HG02588 (cell line): ENCODE measurements at regions not wholly inside any gene's neighbourhood (a gene's known extent, or its start where the extent isn't known, plus 50 kb on each side); places are given as distances from the start of the nearest gene placed in this dataset.

ENCODE experiments used
- ATAC-seq: cut with Tn5 transposase; IDR thresholded peaks from one replicate; pipeline ENCODE4 v1.9.1; 2021; ENCODE audit warnings: mild to moderate bottlenecking, moderate library complexity; ENCODE audit not compliant: unreplicated experiment

DNA sequence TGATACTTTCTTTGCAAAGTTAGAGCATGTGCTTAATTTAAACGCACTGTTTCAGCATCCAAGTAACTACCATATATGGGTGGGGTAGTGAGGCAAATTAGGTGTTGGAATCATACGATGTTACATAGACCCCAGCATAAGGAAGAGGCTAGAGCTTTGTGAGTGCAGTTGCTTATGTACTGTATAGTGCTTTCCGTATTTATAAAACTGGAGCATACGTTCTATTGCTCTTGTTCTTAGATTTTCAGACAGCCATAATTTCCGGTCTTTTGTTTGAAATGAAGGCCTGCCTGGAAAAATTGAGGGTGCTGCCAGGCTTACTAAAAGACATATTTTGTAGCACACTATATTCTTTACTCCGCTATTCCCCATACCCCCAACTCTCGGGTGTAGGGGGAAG, 335.7 kb downstream of the FOXG1 start:
- no peak for ATAC-seq

DNA sequence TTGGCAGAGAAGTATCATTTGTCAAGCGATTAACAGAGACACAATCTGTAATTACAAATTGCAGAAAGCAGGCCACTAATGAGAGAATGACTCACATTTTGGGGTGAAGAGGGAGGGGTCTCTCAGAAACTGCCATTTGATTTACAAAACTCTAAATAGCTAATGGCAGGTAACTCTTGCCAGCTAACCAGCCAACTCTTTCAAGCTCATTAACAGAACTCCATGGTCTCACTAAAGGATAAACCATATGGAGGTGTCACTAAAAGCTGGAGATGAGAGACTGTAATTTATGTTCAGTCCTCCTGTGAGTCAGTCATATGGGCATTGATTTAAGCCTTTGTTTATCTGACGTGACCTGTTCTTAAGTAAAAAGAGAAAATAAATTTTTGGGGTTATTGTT, 336.4 kb downstream of the FOXG1 start:
- no peak for ATAC-seq

DNA sequence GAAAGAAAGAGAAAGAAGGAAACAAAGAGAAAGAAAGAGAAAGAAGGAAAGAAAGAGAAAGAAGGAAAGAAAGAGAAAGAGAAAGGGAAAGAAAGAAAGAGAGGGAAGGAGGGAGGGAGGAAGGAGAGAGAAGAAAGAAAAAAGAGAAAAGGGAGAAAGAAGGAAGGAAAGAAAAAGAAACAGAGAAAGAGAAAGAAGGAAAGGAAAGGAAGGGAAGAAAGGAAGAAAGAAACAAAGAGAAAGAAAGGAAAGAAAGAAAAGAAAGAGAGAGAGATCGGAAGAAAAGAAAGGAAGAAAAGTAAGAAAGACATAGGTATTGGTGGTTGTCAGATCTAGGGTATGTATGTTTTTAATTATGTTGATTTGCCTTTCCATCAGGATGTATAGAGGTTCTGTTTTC, 342.3 kb downstream of the FOXG1 start:
- ATAC-seq: no peak

DNA sequence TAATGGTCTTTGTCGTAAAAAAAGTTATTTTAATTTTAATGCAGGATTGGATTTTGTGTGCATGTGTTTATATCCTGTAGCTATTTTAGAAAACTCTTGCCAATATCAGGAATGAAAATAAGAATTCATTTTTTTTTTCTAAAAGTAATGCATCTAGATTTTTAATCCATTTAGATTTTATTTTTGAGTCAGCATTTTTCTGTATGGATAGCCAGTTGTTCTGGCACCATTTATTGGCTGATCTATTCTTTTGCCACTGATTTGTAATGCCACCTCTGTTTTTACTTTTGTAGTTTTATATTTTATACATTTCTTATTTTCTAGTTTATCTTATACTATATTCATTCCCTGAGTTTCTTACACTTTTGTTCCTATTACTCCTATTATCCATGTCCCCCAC, 343.0 kb downstream of the FOXG1 start:
- ATAC-seq: no peak

DNA sequence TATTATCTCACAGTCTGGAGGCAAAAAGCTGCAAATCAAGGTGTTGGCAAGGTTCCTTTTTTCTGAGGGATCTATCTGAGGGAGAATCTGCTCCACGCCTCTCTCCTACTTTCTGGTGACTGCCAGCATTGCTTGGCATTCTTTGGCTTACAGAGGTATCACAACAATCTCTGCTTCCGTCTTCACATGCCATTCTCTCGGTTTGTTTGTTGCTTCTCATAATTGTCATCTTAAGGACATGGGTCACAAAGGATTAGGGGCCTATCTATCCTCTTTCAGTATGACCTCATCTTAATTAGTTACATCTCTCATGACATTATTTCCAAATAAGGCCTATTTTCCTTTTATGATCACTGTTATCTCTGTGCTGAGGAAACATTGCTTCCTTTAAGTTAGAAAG, 345.0 kb downstream of the FOXG1 start:
- no peak for ATAC-seq

DNA sequence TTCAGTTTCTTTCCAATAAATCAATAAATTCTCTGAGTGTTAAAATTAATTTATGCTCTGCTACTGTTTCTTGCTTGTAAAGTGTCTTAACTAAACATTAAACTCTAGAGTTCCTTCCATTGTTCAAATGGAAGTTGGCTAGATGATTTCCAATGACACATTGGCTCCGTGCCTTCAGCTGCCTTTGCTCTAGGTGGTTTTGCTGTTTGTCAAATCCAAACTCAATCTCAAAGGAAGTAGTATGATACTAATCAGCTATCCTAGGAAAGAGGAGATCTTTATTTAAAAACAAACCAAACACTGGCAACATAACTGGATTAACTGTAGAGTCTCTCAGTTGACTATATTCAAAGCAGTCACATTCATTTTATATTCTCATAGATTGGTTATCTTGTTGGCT, 356.4 kb downstream of the FOXG1 start:
- ATAC-seq: no peak

DNA sequence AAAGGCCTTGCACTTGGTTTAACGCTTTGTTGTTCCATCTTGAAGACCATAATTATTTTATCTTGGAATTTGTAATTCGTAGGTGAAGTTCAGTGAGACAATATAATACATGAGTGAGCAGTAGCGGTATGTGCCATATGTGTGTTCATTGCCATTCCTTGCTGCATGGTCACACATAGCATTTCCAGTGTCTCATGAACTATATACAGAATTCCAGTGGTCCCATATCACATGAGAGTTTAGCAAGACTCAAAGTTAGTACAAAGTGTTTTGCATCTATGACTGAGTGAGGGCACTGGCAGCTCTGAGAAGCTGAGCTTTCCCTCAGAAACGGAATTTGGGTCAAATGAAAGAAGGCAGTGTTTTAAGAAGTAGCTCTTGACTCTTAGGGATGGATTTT, 359.8 kb downstream of the FOXG1 start:
- ATAC-seq: no peak

DNA sequence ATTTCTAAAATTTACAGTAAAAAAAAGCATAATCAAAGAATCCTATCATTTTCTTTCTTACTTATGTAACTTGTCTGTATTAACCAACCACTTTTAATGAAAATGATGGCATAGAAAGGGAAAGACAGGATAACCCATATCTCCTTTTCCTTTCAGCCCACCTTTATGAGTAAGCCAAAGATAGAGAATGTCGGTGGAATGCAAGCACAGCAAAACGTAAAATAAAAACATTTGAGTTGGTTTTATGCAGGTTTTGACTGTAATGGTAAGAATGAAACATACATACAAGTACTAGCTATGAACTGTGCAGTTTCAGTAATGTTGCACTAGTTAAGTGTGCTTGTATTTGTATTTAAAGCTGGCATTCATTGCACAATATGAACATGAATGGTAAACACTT, 360.3 kb downstream of the FOXG1 start:
- ATAC-seq: no peak

DNA sequence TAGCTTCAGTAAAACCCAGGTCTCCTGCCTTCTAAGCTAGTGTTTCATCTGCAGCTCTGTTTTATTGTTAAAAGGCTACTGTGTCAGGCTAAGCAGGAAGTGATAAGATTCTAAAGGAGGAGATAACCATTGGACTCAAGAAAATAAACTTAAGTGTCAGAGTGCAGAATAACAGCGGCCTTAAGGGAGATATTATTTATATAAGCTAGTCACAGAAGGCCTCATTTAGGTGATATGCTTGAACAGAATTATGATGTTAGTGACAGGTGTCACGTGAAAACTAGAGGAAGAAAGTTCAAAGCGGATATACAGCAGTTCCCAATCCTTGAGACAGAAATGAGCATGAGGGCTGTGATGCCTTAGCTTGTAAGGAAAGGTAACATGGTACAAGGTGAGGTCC, 373.4 kb downstream of the FOXG1 start:
- ATAC-seq: no peak

DNA sequence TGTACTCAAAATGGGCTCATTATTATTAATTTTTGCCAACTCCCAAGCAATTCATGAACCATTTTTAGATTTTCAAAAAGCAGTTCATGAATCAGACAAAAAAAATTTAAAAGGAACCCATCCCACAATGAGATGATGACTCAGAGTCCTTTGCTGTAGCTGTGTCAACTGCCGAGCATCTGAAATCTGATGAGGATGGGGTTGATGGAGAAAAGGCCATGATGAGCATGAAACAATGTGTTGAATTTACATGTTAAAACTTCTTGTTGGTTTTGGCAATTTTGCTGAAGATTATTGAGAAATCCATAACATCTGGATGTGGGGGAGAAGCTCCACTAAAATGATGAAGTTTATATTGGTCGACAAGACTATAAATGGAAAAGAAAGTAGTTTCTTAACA, 378.0 kb downstream of the FOXG1 start:
- no peak for ATAC-seq

DNA sequence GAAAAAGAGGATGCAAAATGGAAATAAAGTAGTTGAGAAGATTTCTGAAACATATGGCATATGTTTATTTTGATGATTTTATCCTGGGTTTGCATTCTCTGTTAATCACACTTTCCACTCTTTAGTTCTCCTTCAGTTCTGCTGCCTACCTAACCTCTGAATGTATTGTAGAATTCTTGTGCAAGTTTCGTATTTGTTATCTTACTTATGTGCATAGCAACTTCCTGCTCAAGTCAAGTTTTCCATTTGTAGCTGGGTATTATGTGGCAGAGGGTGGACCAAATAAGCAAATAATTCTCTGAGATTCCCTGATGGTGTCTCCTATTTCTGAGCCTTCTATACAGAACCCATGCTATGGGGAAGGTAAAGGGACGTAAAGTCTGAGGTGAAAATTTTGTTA, 381.6 kb downstream of the FOXG1 start:
- ATAC-seq: no peak

DNA sequence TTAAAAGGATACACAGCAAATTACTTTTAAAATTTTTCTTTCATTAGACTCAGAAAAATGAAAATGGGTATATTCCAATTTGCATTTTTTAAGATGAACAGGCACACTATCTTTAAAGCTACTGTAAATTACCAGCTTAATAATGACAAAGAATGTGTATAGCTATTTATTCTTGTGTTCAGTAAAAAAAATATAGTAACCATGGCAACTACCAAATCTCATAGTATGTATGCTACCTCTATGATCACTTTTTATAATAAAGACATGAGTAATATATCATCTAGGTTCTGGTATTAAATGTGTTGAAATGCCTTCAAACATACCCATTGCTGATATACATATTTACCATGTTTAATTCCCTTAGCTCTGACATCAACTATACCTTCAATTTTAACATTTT, 383.2 kb downstream of the FOXG1 start:
- no peak for ATAC-seq

DNA sequence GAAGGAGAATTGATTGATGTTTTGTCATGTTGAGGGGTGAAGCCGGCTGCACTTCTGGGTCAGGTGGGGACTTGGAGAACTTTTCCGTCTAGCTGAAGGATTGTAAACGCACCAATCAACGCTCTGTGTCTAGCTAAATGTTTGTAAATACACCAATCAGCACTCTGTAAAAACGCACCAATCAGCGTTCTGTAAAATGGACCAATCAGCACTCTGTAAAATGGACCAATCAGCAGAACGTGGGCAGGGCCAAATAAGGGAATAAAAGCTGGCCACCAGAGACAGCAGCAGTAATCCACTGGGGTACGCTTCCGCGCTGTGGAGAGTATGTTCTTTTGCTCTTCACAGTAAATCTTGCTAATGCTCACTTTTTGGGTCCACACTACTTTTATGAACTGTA, 384.1 kb downstream of the FOXG1 start:
- no peak for ATAC-seq

DNA sequence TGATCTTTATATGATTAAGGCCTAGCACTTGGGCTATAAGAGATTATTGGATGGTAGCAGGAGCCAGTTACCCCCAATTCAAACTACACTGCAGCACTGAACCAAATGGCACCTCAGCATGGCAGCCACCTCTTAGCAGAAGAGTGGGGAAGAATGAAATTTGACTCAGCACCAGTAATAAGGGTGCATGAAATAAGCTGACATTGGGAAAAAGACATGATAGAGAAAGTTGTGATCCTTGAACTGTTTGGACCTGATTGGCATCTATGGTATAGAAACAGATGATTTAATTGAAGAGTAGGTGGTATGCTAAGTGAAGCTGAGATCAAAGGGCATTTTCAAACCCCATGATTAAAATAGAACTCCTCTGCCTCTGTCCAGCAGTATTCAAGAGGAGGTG, 389.5 kb downstream of the FOXG1 start:
- ATAC-seq: no peak

DNA sequence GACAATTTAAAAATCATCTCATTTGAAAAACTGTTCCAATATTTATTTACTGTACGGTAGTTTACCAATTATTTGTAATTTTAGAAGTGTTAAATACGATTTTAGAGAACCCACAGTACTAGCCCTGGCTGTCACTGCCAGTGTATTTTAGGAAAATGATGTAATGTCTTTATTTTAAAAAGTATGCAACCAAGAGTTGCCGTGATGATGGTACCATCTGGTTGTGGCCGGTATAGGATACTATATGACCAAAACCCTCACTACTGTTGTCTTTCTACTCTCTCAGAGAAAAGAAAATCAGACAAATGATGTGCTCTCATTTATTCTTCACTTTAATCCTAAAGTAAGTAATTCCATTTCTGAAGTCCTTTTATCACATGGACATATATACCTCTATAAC, 395.0 kb downstream of the FOXG1 start:
- no peak for ATAC-seq

DNA sequence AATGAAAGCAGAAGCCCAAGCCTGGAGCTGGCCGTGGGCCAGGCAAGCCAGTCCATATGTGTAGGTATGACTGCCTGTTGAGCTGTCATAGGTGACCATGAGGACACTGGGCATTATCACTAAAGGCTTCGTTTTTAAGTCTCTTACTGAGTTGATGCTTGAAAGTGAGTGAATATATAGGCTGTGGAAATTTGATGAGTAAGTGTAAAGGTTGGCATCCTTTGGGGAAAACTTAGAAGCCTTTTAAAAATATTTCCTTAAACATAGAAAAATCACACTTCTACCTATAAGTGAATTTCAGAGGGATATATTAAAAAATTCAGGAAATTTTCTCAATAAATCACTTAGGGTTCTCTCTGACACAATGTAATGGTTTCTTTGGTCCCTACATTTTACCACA, 396.5 kb downstream of the FOXG1 start:
- no peak for ATAC-seq

DNA sequence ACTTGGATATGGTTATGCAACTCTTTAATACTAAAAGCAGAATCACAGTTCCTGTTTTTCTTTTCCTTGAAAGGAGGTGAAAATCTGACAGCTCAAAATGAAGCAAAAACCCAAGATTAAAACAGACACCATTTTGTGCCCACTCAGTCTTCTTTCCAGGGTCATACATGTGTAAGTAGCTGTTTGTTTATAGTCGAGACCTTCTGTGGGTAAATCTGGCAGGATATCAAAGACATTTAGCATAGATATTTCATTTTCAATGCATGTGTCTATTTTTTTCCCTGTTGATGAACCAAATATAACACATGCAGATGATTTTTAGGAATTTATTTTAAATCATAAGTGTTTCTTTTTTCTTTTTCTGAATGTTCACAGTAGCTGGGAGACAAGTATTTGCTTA, 398.8 kb downstream of the FOXG1 start:
- ATAC-seq: no peak

DNA sequence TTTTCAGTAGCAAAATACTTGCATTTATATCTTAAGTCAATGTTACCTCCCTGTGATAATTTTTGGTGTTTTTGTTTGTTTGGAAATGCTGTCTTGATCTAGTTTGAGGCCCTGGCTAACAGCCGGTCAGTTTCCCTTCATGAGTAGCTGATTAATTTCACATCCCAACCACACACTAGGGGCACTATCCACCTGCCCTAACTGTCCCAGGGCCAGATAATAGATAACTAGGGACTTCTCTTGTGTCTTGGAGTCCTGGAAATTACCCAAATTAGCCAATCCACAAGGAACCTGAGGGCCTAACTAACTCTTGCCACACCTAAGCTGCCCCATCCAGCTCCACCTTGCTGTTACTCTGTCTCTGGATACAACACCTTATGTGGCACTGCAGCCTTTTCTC, 399.9 kb downstream of the FOXG1 start:
- ATAC-seq: no peak

DNA sequence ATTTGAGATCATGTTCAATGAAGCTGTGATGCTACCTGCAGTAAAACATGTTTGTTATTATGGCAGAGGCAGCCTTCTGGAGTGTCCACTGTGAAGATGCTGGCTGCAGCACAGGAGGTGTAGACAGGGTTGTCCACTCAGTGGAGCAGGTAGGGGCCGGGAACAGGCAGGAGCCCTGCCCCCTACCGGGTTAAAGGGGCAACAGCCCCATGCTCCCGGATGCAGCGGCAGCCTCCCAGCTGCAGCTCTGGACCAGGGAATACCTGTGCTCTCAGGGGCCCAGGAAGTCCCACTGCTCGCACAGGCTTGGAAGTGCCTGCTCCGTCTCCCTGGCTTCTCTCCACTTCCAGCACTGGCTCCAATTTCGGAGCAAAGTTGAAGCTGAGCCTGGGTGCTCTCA, 401.6 kb downstream of the FOXG1 start:
- no peak for ATAC-seq

DNA sequence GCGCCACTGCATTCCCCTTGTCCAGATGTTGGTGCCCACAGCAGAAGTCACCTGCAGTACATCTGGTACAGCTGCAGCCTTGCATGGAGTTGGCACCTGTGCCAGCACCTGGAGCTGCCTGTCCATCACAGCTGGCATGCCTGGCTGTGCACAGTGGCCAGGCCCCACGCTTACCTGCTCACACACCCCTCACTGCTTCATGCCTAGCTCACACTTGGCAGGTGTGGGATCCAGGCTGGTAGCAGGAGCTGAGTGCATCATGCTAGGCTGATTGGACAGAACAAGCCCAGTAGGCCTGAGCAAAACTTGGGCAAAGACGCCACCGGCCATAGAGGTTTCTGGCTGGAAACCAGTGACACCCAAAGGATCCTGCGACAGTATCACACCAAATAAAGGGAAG, 402.8 kb downstream of the FOXG1 start:
- ATAC-seq: no peak

DNA sequence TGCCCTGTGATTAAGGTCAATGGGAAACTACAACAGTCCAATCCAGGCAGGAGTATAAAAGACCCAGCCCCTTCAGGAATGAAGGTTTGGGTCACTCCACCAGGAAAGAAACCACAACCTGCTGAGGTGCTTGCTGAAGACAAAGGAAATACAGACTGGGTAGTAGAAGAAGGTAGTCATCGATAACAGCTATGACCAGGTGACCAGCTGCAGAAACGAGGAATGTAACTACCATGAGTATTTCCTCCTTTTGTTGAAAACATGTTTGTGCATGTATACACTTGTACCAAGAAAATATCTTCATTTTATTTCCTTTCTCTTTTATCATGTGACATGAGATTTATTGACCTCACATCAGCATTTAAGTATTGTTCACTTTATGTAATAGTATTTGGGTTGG, 409.1 kb downstream of the FOXG1 start:
- no peak for ATAC-seq

DNA sequence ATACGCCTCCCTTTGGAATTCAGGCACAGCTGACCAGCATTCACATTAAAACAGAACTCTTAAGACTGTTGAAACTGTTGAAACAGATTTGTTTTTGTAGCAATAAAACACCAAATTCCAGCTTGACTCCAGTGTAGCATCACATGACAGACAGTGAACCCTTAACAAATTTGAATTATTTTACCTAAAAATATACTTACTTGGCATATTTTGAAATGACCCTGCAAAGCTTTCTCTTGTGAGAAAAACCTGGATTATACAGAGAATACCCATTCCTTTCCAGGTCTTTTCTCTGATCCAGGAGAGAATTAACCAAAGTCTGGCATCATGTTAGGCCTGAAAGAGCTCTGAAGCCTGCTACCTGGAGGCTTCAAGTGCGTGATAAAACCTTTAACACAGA, 410.3 kb downstream of the FOXG1 start:
- no peak for ATAC-seq

DNA sequence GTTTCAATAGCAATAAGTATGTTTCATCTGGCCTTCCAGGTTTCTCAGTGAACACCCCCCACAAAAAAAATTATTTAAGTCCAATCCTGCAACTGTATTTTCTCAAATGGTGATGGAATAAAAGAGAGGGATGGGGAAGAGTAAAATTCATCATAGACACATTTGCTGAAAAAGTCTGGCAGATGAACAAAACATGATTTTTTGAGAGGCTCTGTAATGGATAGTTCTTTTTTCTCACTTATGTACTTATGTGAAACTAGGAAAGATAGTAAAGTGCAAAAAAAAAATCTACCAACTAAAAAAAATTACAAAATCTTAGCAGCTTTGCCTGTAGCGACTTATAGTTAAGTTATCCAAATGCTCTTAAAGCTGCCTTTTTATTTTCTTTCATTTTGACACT, 412.4 kb downstream of the FOXG1 start:
- no peak for ATAC-seq

DNA sequence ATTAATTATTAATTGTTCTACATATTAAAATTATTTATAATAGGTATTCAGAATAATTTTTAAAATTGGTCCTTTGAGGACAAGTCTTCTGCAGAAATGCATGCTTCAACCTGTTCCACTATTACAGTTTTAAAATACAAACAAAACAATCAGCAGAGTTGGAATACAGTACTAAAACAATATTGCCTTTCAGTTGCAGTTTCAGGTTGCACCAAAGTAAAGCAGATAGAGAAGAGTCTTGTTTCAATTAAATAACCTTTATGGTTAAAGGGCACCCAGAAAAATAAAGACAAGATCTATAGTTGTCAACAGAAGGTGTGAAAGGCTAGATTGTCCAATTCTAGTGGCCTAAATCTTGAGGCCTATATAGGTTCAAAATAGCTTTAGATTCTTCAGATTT, 424.5 kb downstream of the FOXG1 start:
- no peak for ATAC-seq
